VCaP (cell line): ENCODE measurements at regions not wholly inside any gene's neighbourhood (a gene's known extent, or its start where the extent isn't known, plus 50 kb on each side); places are given as distances from the start of the nearest gene placed in this dataset.

Source experiments
- H3K27ac ChIP-seq: fragments of 450-650 bp; 2 replicates; pipeline ENCODE4 v1.5.1; 2017
- CTCF ChIP-seq: fragments of 450-650 bp; conservative IDR thresholded peaks from 2 replicates; pipeline ENCODE4 v1.5.1; 2017; ENCODE audit warnings: mild to moderate bottlenecking, moderate library complexity

- TF ChIP-seq CTCF = no peak
- H3K27ac ChIP-seq = no peak overlapping the region
Measured at GRCh38 chr2:181814057-181814491, 77.5 kb upstream of the ITPRID2 start.

- no peak for TF ChIP-seq CTCF
- H3K27ac ChIP-seq = no peak overlapping the region
Measured at GRCh38 chr2:181817509-181817908, 74.0 kb upstream of the ITPRID2 start.

- no peak for TF ChIP-seq CTCF
- H3K27ac ChIP-seq = no peak overlapping the region
Measured at GRCh38 chr2:181818058-181818680, 73.4 kb upstream of the ITPRID2 start.

DNA sequence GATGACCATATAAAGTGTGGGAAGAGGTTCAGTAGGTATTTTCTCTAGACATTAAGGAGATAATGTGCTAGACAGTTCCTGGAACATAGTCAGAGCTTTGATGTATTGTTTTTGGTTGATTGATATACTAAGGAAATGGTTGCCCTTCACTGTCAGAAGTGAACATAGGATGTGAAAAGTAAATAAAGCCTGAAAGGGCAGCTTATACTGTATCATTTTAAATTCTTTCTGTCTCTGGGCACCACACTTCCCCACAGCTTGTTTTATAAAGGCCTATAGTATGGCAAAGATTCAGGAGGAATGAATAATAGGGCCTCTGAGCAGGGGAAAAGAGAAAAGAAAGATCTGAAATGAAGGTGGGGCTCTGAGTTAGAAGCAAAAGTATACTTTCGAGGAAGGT lies 72.7 kb upstream of the ITPRID2 start:
- no peak overlapping the region for H3K27ac ChIP-seq
- no peak for TF ChIP-seq CTCF

DNA sequence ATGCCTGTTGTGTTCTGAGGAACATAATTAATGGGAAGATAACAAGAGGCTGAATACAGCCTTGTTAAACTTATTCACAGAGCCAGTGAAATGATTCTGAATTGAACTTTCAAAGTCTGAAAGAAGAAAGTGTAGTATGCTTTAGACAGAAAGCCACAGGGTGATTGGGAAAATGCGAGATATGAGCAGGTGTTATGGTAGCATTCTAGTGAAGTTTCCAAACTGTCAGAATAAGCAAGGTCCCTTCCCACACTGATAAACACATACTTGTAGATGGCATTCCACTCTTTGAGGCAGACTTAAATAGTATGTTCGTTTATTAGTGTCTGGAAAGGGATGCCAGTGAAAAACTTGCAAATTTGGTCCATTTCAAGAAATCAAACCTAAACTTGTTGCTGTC lies 70.5 kb upstream of the ITPRID2 start:
- no peak for TF ChIP-seq CTCF
- no peak overlapping the region for H3K27ac ChIP-seq

DNA sequence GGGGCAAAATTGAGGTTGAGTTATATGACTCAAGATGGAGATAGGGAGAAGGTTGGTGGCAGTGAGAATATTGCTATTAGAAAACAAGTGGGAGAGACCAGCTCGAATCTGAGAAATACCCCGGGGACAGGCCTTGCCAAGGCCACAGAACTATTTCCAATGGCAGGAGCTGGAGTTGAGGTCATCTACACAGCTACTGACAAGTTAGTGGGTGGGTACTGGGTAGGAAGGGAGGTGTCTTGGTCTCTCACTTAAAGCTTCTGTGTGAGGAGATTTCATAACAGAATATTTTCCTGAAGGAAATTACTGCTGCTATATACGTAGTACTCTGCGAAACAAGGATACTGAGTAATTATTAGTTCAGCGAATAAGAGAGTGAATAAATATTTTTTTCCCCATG lies 69.4 kb upstream of the ITPRID2 start:
- TF ChIP-seq CTCF = no peak
- H3K27ac ChIP-seq = no peak overlapping the region

GRCh38 chr2:181823405-181823804 lies 68.1 kb upstream of the ITPRID2 start:
- no peak for TF ChIP-seq CTCF
- H3K27ac ChIP-seq = no peak overlapping the region
